H1 (cell line): ENCODE measurements at regions not wholly inside any gene's neighbourhood (a gene's known extent, or its start where the extent isn't known, plus 50 kb on each side); places are given as distances from the start of the nearest gene placed in this dataset.

ENCODE experiments used
- CHD2 ChIP-seq: IDR thresholded peaks from 2 replicates; pipeline ENCODE4 v1.6.1; 2012; ENCODE audit warnings: low read length, improper control_type of control experiment
- GABPA ChIP-seq: IDR thresholded peaks from 2 replicates; pipeline ENCODE4 v1.6.1; 2011; ENCODE audit warnings: mild to moderate bottlenecking, low read length, moderate library complexity, borderline replicate concordance; ENCODE audit not compliant: insufficient read depth
- PHF8 ChIP-seq: fragments of 200-600 bp; sonication (generic); conservative IDR thresholded peaks from 2 replicates; pipeline ENCODE4 v1.7.1; 2012; ENCODE audit warnings: low read depth, mild to moderate bottlenecking, inconsistent platforms, low read length, moderate library complexity

GRCh38 chr4:116585246-116585645 lies 500.1 kb downstream of the TRAM1L1 start (continued):
- TF ChIP-seq GABPA: no peak
- no peak for TF ChIP-seq PHF8
- no peak for TF ChIP-seq CHD2
